HFFc6 (cell line): ENCODE measurements at regions not wholly inside any gene's neighbourhood (a gene's known extent, or its start where the extent isn't known, plus 50 kb on each side); places are given as distances from the start of the nearest gene placed in this dataset.

Experiments
- DNase-seq: peaks from one replicate; pipeline ENCODE4 v3.0.0-alpha.2; 2018
- H3K27ac Mint-ChIP-seq: 2 replicates; pipeline ENCODE4 v1.8.0; 2020; ENCODE audit warnings: mild to moderate bottlenecking, mixed read lengths
- H3K27me3 Mint-ChIP-seq: 2 replicates; pipeline ENCODE4 v1.8.0; 2021; ENCODE audit warnings: mild to moderate bottlenecking, moderate library complexity, mixed read lengths; ENCODE audit not compliant: insufficient read depth
- H3K36me3 Mint-ChIP-seq: 2 replicates; pipeline ENCODE4 v1.8.0; 2021; ENCODE audit warnings: low read depth, mixed read lengths
- H3K4me1 Mint-ChIP-seq: 2 replicates; pipeline ENCODE4 v1.8.0; 2020; ENCODE audit warnings: low read depth, mixed read lengths
- H3K4me3 Mint-ChIP-seq: 2 replicates; pipeline ENCODE4 v1.8.0; 2020; ENCODE audit warnings: mild to moderate bottlenecking, moderate library complexity, mixed read lengths
- H3K9me3 Mint-ChIP-seq: 2 replicates; pipeline ENCODE4 v1.8.0; 2020; ENCODE audit warnings: mild to moderate bottlenecking, mixed read lengths
- TF ChIP-seq, protein P1 (sequence below): fragments of 200-600 bp; sonication (generic); IDR thresholded peaks from 2 replicates; pipeline ENCODE4 v1.5.0; 2021; ENCODE audit warnings: antibody characterized with exemption, mild to moderate bottlenecking

DNA sequence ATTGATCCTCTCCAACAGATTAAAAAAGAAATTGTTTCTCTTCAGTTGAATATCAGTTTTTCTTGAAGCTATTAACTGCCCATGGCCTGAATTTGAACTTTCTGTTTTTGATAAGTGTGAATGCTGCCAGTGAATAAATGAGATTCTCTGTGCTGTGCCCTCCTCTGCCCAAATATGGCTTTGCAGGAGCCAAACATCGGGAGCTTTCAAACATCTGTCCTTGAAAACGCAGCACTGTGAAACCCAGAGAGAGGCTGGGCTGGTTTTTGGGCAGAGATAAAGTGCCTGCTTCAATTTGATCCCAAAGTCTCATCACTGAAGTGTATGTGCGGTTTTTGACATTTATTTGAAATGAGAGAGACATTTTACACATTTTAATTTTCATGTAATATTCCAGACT is 268.3 kb upstream of the SHH start:
- H3K36me3 Mint-ChIP-seq = no peaks in the 10 kb centered on the region; the same call in 1 of the 2 replicates
- H3K4me3 Mint-ChIP-seq = no peak overlapping the region
- no peaks in the 10 kb centered on the region for H3K27me3 Mint-ChIP-seq
- DNase-seq = no peak
- peaks cover 54% of the 10 kb centered on the region for H3K9me3 Mint-ChIP-seq
- H3K4me1 Mint-ChIP-seq = no peaks in the 10 kb centered on the region
- TF ChIP-seq, protein P1, sequence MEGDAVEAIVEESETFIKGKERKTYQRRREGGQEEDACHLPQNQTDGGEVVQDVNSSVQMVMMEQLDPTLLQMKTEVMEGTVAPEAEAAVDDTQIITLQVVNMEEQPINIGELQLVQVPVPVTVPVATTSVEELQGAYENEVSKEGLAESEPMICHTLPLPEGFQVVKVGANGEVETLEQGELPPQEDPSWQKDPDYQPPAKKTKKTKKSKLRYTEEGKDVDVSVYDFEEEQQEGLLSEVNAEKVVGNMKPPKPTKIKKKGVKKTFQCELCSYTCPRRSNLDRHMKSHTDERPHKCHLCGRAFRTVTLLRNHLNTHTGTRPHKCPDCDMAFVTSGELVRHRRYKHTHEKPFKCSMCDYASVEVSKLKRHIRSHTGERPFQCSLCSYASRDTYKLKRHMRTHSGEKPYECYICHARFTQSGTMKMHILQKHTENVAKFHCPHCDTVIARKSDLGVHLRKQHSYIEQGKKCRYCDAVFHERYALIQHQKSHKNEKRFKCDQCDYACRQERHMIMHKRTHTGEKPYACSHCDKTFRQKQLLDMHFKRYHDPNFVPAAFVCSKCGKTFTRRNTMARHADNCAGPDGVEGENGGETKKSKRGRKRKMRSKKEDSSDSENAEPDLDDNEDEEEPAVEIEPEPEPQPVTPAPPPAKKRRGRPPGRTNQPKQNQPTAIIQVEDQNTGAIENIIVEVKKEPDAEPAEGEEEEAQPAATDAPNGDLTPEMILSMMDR = no peak
- H3K27ac Mint-ChIP-seq = no peak overlapping the region

DNA sequence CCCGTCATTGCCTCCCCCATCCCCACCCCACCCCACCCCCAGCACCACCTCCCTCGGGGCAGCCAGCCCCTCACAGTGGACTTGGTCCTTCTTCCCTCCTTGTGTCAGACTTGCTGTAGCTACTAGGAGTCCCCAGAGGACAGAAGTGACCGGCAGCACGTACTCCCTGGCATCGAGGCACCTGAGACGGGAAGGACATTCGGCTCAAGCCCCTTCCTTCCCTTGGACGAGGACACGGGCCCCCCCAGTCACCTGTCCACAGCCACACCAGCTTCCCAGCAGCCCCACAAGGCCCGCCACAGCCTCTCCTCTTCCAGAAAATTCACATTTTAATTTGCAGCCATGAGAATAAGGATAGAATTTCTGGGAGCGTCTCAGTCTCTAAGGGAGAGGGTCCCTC is 267.8 kb upstream of the SHH start:
- no peak overlapping the region for H3K27ac Mint-ChIP-seq
- DNase-seq = no peak
- H3K4me1 Mint-ChIP-seq = no peaks in the 10 kb centered on the region
- H3K9me3 Mint-ChIP-seq = peaks cover 60% of the 10 kb centered on the region
- TF ChIP-seq, protein P1 = no peak
- H3K4me3 Mint-ChIP-seq = no peak overlapping the region
- peaks cover under 1% of the 10 kb centered on the region; the same call in 1 of the 2 replicates for H3K27me3 Mint-ChIP-seq
- H3K36me3 Mint-ChIP-seq = peaks cover 3% of the 10 kb centered on the region; the same call in 1 of the 2 replicates

DNA sequence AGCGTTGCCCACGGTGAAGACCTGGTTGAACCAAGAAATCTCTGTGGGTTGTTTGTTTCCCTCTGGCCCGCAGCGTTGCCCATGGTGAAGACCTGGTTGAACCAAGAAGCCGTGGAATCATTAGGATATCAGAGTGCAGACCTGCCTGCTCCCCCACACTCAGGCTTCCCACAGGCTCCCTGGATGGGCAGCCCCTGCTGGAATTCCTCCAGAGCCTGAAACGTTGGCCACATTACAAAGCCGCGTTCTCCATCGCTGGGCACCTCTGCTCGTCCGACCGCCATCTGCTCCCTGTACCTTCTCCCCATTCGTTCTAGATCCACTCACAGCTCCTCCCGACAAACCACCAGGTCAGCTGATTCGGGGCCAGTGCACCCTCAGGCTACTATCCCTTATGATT is 266.9 kb upstream of the SHH start:
- Mint-ChIP-seq H3K27me3 (peaks cover 2% of the 10 kb centered on the region; the same call in 1 of the 2 replicates), H3K4me3 (no peak overlapping the region), H3K36me3 (peaks cover 6% of the 10 kb centered on the region; the same call in 1 of the 2 replicates), H3K4me1 (no peaks in the 10 kb centered on the region), H3K27ac (no peak overlapping the region), H3K9me3 (peaks cover 60% of the 10 kb centered on the region)
- DNase-seq = no peak
- TF ChIP-seq, protein P1 = no peak

GRCh38 chr7:156074982-156075615 is 262.8 kb upstream of the SHH start:
- Mint-ChIP-seq H3K4me3 (no peak overlapping the region), H3K36me3 (peaks cover 6% of the 10 kb centered on the region; the same call in 1 of the 2 replicates), H3K9me3 (peaks cover 77% of the 10 kb centered on the region), H3K27me3 (peaks cover 4% of the 10 kb centered on the region), H3K4me1 (no peaks in the 10 kb centered on the region), H3K27ac (no peak overlapping the region)
- TF ChIP-seq, protein P1 = no peak
- no peak for DNase-seq

DNA sequence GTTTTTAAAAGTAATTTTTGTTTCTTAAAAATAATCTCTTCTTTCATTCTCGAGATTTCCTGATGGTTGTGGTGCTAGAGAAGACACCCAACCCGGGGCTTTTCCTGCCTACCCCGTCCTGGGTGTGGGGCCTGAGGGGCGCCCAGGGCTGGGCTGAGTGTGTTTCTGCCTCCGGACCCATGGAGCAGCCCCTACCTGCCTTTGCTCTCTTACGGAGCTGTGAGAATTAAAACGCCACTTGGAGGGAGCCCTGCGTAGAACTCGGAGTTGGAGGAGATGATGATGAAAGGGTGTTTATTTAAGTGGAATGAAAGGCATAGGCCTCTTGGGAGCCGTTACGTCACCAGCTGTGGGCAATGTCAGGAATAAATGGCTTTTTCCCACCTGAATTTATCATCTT is 261.8 kb upstream of the SHH start:
- no peak for DNase-seq
- Mint-ChIP-seq H3K9me3 (peaks cover 81% of the 10 kb centered on the region), H3K27me3 (peaks cover 4% of the 10 kb centered on the region), H3K4me1 (no peaks in the 10 kb centered on the region), H3K4me3 (no peak overlapping the region), H3K27ac (no peak overlapping the region), H3K36me3 (peaks cover 6% of the 10 kb centered on the region; the same call in 1 of the 2 replicates)
- TF ChIP-seq, protein P1 = no peak
